ENCODE measurements at regions not wholly inside any gene's neighbourhood (a gene's known extent, or its start where the extent isn't known, plus 50 kb on each side); places are given as distances from the start of the nearest gene placed in this dataset.

DNA sequence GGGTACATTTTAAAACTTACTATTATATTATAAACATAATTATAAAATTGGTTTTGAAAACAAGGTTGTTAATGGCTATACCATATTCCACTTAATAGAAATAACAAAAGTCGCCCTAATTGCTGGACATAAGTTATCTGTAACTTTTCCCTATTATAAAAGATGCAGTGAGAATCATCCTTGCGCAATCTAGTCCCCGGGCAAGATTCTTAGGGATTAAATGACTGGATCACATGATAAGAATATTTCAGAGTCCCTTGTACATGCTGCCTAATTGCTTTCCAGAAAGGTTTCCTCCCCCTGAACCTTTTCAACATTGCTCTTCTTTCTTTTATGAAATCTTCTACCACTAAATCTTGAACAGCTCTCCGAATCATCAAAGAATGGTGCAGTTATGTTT is 479.8 kb upstream of the MKI67 start:
- Histone ChIP-seq H3K36me3 (ENCODE audit: insufficient read depth, low read length) (no peaks in the 10 kb centered on the region), H3K4me3 (ENCODE audit: low read depth, low read length, poor library complexity, severe bottlenecking) (no peak overlapping the region), H2AFZ (ENCODE audit: low read length) (no peak overlapping the region), H3K4me1 (ENCODE audit: insufficient read depth, low read length, severe bottlenecking) (no peaks in the 10 kb centered on the region), H3F3A (ENCODE audit: insufficient read depth, low read length) (no peaks in the 10 kb centered on the region), H3K27me3 (ENCODE audit: insufficient read depth, low read length) (no peaks in the 10 kb centered on the region), H3K9me2 (ENCODE audit: low read depth, low read length) (no peaks in the 10 kb centered on the region), H3K4me2 (ENCODE audit: low read length) (no peak overlapping the region), H4K20me1 (ENCODE audit: insufficient read depth, low read length) (no peaks in the 10 kb centered on the region), H3K9me3 (ENCODE audit: low read length) (no peaks in the 10 kb centered on the region), H3K9ac (ENCODE audit: low read length) (no peak overlapping the region), H3K79me2 (ENCODE audit: insufficient read depth, low read length) (no peaks in the 10 kb centered on the region), H3K27ac (ENCODE audit: low read depth, low read length, poor library complexity, severe bottlenecking) (no peak overlapping the region)
- TF ChIP-seq, protein P1, sequence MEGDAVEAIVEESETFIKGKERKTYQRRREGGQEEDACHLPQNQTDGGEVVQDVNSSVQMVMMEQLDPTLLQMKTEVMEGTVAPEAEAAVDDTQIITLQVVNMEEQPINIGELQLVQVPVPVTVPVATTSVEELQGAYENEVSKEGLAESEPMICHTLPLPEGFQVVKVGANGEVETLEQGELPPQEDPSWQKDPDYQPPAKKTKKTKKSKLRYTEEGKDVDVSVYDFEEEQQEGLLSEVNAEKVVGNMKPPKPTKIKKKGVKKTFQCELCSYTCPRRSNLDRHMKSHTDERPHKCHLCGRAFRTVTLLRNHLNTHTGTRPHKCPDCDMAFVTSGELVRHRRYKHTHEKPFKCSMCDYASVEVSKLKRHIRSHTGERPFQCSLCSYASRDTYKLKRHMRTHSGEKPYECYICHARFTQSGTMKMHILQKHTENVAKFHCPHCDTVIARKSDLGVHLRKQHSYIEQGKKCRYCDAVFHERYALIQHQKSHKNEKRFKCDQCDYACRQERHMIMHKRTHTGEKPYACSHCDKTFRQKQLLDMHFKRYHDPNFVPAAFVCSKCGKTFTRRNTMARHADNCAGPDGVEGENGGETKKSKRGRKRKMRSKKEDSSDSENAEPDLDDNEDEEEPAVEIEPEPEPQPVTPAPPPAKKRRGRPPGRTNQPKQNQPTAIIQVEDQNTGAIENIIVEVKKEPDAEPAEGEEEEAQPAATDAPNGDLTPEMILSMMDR (IDR thresholded peaks at IDR 0.05; ENCODE audit: low read length) = no peak
- no peak for TF ChIP-seq EZH2 (IDR thresholded peaks at IDR 0.05; ENCODE audit: borderline replicate concordance, low read length)

DNA sequence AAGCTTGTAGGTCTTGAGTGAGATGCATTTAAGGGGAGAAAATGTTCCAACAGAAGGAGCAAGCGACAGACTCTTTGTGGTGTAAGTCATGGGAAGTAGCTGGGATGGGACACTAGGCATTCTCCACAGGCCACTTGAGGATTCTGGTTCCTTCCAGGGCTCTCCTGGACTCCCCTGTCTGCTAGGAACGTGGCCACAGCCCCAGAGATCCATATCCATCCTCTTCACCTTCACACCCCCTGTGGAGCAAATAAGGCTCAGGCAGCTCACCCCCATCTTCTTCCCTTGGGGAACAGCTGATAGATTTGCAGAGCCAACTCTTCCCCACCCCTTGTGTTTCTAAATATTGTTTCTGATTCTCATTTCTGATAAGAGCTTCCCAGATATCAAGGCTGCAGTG is 482.6 kb upstream of the MKI67 start:
- no peaks in the 10 kb centered on the region for H3K9me2 ChIP-seq (ENCODE audit: low read depth, low read length)
- no peak overlapping the region for H2AFZ ChIP-seq (ENCODE audit: low read length)
- H3K27me3 ChIP-seq (ENCODE audit: insufficient read depth, low read length) = no peaks in the 10 kb centered on the region
- H3K4me1 ChIP-seq (ENCODE audit: insufficient read depth, low read length, severe bottlenecking) = no peaks in the 10 kb centered on the region
- H3K36me3 ChIP-seq (ENCODE audit: insufficient read depth, low read length) = no peaks in the 10 kb centered on the region
- H3K4me3 ChIP-seq (ENCODE audit: low read depth, low read length, poor library complexity, severe bottlenecking) = no peak overlapping the region
- H3K9me3 ChIP-seq (ENCODE audit: low read length) = no peaks in the 10 kb centered on the region
- no peak for TF ChIP-seq EZH2 (IDR thresholded peaks at IDR 0.05; ENCODE audit: borderline replicate concordance, low read length)
- TF ChIP-seq, protein P1 (IDR thresholded peaks at IDR 0.05; ENCODE audit: low read length) = no peak
- no peaks in the 10 kb centered on the region for H4K20me1 ChIP-seq (ENCODE audit: insufficient read depth, low read length)
- H3K4me2 ChIP-seq (ENCODE audit: low read length) = no peak overlapping the region
- H3K27ac ChIP-seq (ENCODE audit: low read depth, low read length, poor library complexity, severe bottlenecking) = no peak overlapping the region
- H3K79me2 ChIP-seq (ENCODE audit: insufficient read depth, low read length) = no peaks in the 10 kb centered on the region
- no peak overlapping the region for H3K9ac ChIP-seq (ENCODE audit: low read length)
- H3F3A ChIP-seq (ENCODE audit: insufficient read depth, low read length) = no peaks in the 10 kb centered on the region

DNA sequence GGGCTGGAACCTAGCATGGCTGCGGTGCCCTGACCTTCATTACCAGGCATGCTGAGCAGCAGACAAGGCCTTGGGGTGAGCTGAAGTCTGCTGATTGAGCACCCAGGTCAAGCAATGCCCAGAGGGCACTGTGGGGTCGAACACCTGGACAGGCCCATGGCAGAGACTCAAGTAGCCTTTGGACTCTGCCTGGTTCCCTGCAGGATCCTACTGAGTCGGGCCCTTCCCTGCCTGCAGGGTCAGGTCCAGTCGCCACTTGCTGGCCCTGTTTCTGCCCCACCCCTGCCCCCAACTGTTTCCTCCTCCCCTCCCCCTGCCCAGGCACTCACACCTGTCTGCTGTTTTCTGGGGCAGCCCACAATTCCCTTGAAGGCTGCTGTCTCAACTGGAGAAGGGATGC is 483.2 kb upstream of the MKI67 start:
- no peaks in the 10 kb centered on the region for H3K27me3 ChIP-seq (ENCODE audit: insufficient read depth, low read length)
- no peak overlapping the region for H3K4me2 ChIP-seq (ENCODE audit: low read length)
- H3K79me2 ChIP-seq (ENCODE audit: insufficient read depth, low read length) = no peaks in the 10 kb centered on the region
- no peaks in the 10 kb centered on the region for H3K9me2 ChIP-seq (ENCODE audit: low read depth, low read length)
- TF ChIP-seq, protein P1 (IDR thresholded peaks at IDR 0.05; ENCODE audit: low read length) = no peak
- TF ChIP-seq EZH2 (IDR thresholded peaks at IDR 0.05; ENCODE audit: borderline replicate concordance, low read length) = no peak
- no peak overlapping the region for H3K4me3 ChIP-seq (ENCODE audit: low read depth, low read length, poor library complexity, severe bottlenecking)
- H3F3A ChIP-seq (ENCODE audit: insufficient read depth, low read length) = no peaks in the 10 kb centered on the region
- H3K9me3 ChIP-seq (ENCODE audit: low read length) = no peaks in the 10 kb centered on the region
- no peaks in the 10 kb centered on the region for H4K20me1 ChIP-seq (ENCODE audit: insufficient read depth, low read length)
- H2AFZ ChIP-seq (ENCODE audit: low read length) = no peak overlapping the region
- no peak overlapping the region for H3K27ac ChIP-seq (ENCODE audit: low read depth, low read length, poor library complexity, severe bottlenecking)
- H3K4me1 ChIP-seq (ENCODE audit: insufficient read depth, low read length, severe bottlenecking) = no peaks in the 10 kb centered on the region
- H3K36me3 ChIP-seq (ENCODE audit: insufficient read depth, low read length) = no peaks in the 10 kb centered on the region
- H3K9ac ChIP-seq (ENCODE audit: low read length) = no peak overlapping the region
